HG03432 (cell line): ENCODE measurements at regions not wholly inside any gene's neighbourhood (a gene's known extent, or its start where the extent isn't known, plus 50 kb on each side); places are given as distances from the start of the nearest gene placed in this dataset.

Experiments used
- ATAC-seq: cut with Tn5 transposase; IDR thresholded peaks from one replicate; pipeline ENCODE4 v1.9.1; 2021; ENCODE audit warnings: mild to moderate bottlenecking, moderate library complexity; ENCODE audit not compliant: unreplicated experiment

- no peak for ATAC-seq
Measured at GRCh38 chr2:76330865-76331264, 620.1 kb upstream of the GCFC2 start.

GRCh38 chr2:76326636-76327035, 615.9 kb upstream of the GCFC2 start:
- ATAC-seq = no peak

GRCh38 chr2:76323381-76323780, 612.7 kb upstream of the GCFC2 start:
- ATAC-seq = no peak

- no peak for ATAC-seq
Measured at GRCh38 chr2:76320716-76321115, 610.0 kb upstream of the GCFC2 start.

DNA sequence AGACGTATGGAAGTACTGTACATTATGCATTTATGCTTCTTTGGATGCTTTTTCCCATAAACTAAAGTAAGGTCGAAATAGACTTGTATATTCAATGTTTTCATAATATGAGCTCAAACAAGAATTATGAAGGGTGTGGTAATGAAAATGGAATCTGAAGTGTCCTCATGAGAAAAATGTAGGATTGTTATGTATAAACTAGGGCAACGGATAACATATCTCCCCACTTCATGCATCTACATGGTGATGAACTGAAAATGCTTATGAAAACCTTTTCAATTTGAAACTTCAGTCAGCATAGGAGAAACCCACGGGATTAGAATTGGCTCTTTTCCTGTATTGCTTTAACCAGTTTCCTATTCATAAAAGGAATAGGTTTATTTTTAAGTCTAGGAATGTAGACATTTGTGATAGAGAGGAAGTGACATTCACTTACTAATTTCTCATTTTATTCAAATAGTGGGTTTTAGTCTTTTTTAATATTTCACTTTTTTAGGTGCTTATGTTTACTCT, 608.2 kb upstream of the GCFC2 start:
- no peak for ATAC-seq

GRCh38 chr2:76316691-76317090, 606.0 kb upstream of the GCFC2 start:
- no peak for ATAC-seq

DNA sequence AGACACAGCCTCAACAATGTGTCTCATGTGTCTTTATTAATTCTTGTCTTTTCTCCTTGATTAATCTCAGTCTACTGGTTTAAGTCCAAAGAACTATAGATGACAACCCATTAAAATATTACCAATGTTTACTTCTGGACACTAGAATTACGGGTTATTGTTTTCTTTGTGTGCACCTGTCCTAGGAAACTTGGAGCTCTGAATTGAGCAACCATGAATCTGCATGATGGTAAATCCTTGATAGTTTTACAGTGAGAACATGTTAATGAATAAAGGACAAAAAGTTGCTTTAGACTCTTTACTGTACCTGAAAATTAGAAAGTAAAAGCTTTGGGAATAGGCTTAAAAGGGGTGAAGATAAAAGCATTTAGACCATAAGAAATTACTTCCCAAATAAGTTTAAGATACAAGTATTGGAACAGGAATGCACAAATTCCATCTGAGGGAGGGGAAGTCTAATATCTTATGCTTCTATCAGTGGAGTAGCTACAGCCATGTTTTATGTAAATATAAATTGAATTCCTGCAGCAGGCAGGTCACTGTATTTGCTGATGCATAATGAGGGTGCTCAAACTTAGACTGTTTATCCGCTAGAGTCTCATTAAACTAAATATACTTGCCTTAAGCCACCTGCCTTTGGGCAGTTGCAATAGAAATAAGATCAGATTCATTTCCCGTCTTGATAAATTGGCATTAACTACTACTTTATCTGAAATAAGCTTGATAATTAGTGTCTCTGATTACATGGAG, 603.7 kb upstream of the GCFC2 start:
- no peak for ATAC-seq

GRCh38 chr2:76312236-76312635, 601.5 kb upstream of the GCFC2 start:
- ATAC-seq = no peak

DNA sequence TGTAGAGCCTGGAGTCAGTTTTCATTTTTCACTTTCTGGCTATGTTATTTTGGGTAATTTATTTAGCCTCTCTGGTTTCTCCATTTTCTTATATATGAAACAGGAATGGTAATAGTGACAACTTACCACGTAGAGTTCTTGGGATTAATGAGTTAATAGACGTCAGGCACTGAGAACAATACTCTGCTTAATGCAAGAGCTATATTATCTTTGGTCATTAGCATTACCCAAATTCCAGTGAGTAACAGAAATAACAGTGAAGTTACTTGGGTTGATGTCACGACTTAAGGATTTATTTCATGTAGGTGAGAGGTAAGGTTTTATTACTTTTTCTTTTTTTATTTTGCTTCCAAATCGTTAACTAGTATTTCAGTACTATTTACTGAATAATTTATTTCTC, 601.0 kb upstream of the GCFC2 start:
- ATAC-seq = no peak

- ATAC-seq = no peak
Measured at GRCh38 chr2:76310894-76311633, 600.3 kb upstream of the GCFC2 start.

GRCh38 chr2:76307495-76307894, 596.8 kb upstream of the GCFC2 start:
- ATAC-seq = no peak

- ATAC-seq = no peak
Measured at GRCh38 chr2:76298041-76298440, 587.3 kb upstream of the GCFC2 start.

GRCh38 chr2:76296438-76296837, 585.7 kb upstream of the GCFC2 start:
- no peak for ATAC-seq

GRCh38 chr2:76295762-76296161, 585.0 kb upstream of the GCFC2 start:
- no peak for ATAC-seq

DNA sequence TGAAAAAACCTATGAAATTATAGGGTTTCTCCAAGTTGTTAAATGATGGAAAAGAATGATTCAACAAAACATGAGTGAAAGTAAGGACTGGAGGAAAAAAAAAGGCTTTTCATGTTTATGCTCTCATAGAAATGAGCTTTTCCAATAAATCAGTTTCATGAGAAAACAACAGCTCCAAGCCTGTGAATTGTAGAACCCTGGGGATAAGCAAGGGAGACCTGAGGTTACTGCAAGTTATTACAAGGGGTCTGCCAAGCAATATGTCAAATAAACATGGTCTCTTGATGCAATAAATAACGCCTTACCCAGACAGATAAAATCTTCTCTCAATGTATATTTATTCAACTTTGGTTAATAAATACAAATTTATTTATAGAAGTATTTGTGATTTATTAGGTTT, 577.9 kb upstream of the GCFC2 start:
- ATAC-seq = no peak

DNA sequence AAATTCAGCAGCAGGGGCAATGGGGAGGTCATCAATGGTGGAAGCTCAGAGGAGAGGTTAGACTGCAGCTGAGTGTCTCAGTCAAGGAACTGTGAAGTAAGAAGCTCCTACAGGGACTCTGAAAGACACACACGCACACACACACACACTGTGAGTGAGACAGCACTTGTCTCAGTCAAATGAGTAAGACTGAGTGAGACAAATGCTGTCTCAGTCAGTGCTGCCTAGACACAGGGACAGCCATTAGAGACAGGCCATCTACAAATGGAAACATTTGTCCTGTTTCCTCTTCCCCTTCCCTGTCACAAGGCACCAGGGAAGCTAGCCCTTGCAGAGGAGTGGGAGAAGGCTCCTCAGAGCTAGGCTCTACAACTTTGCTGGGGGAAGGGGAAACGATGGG, 577.4 kb upstream of the GCFC2 start:
- no peak for ATAC-seq

- no peak for ATAC-seq
Measured at GRCh38 chr2:76283350-76283749, 572.6 kb upstream of the GCFC2 start.

DNA sequence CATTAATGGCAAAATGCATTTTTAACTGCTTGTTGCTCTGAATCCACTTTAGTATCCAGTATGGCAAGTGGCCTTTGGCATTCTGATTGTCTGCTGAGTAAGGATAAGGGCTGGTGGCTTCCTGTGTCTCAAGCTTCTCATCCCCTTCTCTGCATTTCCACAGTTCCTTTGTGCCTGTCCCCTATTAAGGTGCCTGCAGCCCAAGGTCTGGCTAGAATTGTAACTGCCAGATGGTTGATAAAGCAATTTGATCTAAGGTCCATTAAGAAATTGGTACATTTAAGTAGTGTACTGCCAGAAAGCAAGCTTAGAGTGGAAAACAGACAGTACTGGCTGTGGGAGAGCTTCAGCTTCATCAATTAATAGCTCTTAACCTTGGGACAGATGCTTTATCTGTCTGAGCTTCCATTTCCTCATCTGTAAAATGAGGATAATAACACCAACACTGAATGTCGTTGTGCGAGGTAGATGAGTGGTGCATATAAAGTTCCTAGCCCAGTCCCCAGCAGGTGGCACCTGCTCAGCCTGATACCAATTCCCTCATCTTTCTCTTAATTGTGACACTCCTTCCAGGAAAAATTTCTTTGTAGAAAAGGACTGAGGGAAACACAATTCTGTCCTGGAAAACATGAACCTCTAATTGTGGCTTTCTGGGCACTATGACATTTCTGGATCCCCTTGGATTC, 570.6 kb upstream of the GCFC2 start:
- no peak for ATAC-seq

GRCh38 chr2:76280686-76281085, 570.0 kb upstream of the GCFC2 start:
- ATAC-seq = no peak

DNA sequence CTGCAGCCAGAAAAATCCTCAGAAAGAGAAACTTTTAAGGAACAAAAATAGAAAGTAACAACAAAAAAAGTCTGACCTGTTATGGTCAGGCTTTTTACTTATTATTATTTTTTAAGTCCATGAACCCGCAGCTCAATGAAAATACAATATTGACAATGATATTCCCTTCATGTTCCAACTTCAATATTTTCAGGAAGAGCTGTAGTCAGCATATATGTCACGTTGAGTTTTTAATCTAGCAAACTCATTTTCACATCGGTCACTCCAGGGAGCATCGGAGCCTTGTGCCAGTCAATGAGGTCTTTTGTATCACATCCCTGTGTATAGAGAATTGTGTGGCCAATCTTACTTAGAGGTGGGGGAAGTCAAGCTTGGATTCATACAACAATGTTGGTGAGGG, 568.4 kb upstream of the GCFC2 start:
- ATAC-seq = no peak

DNA sequence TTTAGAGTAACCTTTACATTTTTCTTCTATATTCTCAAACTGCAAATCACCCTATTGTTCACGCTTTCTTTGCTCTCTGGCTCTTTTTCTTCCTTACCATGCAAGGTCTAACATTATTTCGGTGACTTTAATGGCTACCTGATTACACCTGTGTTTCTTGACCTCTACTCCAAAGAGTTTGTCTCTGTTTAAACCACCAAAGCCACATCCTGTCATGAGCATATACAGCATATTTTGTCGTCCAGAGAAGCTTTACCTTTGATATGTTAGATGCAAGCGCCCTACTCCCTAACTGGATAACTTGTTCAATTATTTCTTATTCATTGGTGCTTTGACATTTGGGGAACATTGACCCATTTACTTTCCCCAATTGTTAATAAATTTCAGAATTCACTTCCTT, 565.1 kb upstream of the GCFC2 start:
- ATAC-seq = no peak

DNA sequence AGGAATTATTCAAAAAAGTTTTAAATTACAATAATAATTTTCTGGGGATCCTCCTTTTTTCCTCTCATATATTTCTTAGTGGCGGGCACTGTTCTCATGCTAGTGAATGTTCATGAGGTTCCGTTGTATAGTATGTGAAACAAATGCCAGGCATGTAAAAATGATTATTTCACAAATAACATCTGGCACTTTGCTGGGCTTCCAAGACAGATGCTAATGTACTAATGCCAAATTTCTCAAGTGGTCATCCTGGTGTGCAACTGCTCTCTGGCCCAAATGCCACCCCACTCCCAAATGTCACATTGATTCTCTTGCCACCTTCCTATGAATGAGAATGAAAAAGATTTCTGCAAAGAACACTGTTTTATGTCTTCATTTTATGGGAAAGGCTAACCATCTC, 564.0 kb upstream of the GCFC2 start:
- no peak for ATAC-seq
